ENCODE measurements at regions not wholly inside any gene's neighbourhood (a gene's known extent, or its start where the extent isn't known, plus 50 kb on each side); places are given as distances from the start of the nearest gene placed in this dataset.

- DNase-seq (ENCODE audit: low read depth in 2 of 2): peak in 1 of 2 donors; percentile 6
Measured at GRCh38 chr11:93248602-93249001, 50.8 kb upstream of the SLC36A4 start.

GRCh38 chr11:93249459-93250220, 51.8 kb upstream of the SLC36A4 start:
- no peak for DNase-seq (ENCODE audit: low read depth in 2 of 2)

- no peak for DNase-seq (ENCODE audit: low read depth in 2 of 2)
Measured at GRCh38 chr11:93250326-93250725, 52.5 kb upstream of the SLC36A4 start.

- no peak for DNase-seq (ENCODE audit: low read depth in 2 of 2)
Measured at GRCh38 chr11:93251922-93252321, 54.1 kb upstream of the SLC36A4 start.

- no peak for DNase-seq (ENCODE audit: low read depth in 2 of 2)
Measured at GRCh38 chr11:93253111-93253510, 55.3 kb upstream of the SLC36A4 start.

DNA sequence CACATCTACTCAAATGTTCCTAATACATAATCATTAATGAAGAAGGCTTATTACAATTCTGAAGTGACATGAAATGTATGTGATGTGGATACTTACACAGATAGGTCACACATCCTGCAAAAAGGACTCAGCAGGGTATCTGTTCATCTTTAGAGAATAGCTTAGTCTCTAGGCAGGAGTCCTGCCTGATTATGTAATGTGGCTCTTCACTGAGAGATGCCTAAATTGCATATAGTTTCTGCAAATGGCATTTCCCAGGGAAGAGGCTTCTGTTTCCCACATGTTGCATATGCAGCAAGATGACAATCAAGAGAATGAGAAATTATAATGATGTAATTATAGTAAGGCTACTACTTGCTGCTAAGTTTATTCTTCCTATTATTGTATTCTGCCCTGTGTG, 58.8 kb upstream of the SLC36A4 start:
- DNase-seq (ENCODE audit: low read depth in 2 of 2): no peak

DNA sequence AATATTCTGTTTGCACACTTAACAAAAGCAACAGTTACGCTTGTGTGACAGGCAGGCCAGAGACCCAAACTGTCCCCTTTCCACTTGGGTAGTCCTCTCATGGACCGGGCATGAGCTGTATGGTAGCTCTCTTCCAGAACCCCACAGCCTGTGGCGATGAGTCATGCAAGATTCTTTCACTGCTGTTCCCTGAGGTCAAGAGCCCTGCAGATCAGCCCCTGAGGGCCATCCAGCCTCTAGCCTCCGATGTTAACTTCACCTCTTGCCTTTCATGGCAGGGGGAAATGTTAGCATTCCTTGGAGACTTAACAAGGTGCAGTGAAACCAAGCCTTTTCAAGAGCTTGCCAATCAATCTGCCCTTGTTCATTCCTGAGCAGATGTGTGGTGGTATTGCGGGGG, 63.2 kb upstream of the DEUP1 start:
- DNase-seq (ENCODE audit: low read depth in 2 of 2): no peak

GRCh38 chr11:93268287-93269040, 62.1 kb upstream of the DEUP1 start:
- no peak for DNase-seq (ENCODE audit: low read depth in 2 of 2)

DNA sequence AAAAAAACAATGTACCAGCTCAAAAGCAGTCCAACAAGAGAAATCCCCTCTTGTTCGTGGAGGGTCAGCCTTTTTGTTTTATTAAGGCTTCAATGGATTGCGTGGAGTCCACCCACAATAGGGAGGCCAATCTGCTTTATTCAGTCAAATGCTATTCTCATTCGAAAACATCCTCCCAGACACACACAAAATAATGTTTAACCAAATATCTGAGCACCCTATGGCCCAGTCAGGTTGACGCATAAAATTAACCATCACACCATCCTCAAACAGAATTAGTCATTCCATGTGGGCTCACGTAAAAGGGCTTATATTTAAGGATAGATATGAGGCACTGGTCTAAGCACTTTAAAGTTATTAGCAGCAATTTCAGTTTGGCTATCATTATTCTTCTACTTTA, 58.9 kb upstream of the DEUP1 start:
- no peak for DNase-seq (ENCODE audit: low read depth in 2 of 2)

- DNase-seq (ENCODE audit: low read depth in 2 of 2): no peak
Measured at GRCh38 chr11:93274851-93275250, 55.7 kb upstream of the DEUP1 start.

GRCh38 chr11:93278976-93279375, 51.6 kb upstream of the DEUP1 start:
- no peak for DNase-seq (ENCODE audit: low read depth in 2 of 2)

DNA sequence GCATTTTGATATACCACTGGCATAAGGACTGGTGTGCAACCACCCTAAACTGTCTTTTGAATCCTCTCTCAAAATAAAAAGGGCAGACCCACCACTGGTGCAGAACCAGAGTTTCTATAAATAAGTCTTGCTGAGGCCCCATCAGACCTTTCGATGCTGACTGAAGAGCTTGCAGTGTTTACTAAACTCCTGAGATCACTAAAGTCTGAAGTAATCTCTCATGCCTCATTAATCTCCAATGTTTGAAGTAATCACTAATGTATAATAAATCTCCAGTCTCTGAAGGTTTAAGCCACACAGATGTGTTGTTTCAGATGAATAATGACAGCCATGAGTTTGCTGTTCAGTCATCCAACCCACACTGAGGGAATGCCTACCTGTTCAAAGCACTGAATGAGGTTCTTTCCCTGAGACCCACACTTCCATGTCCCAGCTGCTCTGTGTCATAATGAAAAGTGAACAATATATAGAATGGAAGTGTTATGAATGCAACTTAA, 50.6 kb upstream of the DEUP1 start:
- no peak for DNase-seq (ENCODE audit: low read depth in 2 of 2)

Measured in dermis microvascular lymphatic vessel endothelial cell (primary cell).